22Rv1 (cell line): ENCODE measurements at regions not wholly inside any gene's neighbourhood (a gene's known extent, or its start where the extent isn't known, plus 50 kb on each side); places are given as distances from the start of the nearest gene placed in this dataset.

Source experiments
- CTCF ChIP-seq: fragments of 450-650 bp; IDR thresholded peaks from 2 replicates; pipeline ENCODE4 v1.5.1; 2017; ENCODE audit warnings: mild to moderate bottlenecking
- ZFX ChIP-seq: fragments of 450-650 bp; IDR thresholded peaks from 2 replicates; pipeline ENCODE4 v1.6.1; 2017; ENCODE audit warnings: antibody characterized with exemption, borderline replicate concordance

GRCh38 chr16:77548151-77548550 lies 113.3 kb upstream of the ADAMTS18 start:
- TF ChIP-seq CTCF (no peak), ZFX (no peak)
